ENCODE measurements at regions not wholly inside any gene's neighbourhood (a gene's known extent, or its start where the extent isn't known, plus 50 kb on each side); places are given as distances from the start of the nearest gene placed in this dataset.

GRCh38 chr20:63093966-63094766, 87.4 kb upstream of the BHLHE23 start:
- Histone ChIP-seq H3K4me2 (ENCODE audit: low read length) (no peak overlapping the region), H3K4me1 (ENCODE audit: control insufficient read depth, insufficient read depth, low read length) (no peaks in the 10 kb centered on the region), H3K4me3 (ENCODE audit: low read length) (no peak overlapping the region), H3K27me3 (ENCODE audit: control insufficient read depth, insufficient read depth, low read length) (peaks cover 44% of the 10 kb centered on the region), H3K36me3 (ENCODE audit: insufficient read depth, low read length) (no peaks in the 10 kb centered on the region), H3K9ac (ENCODE audit: low read depth, low read length) (no peak overlapping the region), H3K9me3 (replicated peaks; ENCODE audit: low read length) (no peaks in the 10 kb centered on the region)

- Histone ChIP-seq H3K4me2 (ENCODE audit: low read length) (no peak overlapping the region), H3K27me3 (ENCODE audit: control insufficient read depth, insufficient read depth, low read length) (peaks cover 42% of the 10 kb centered on the region), H3K9ac (ENCODE audit: low read depth, low read length) (no peak overlapping the region), H3K4me1 (ENCODE audit: control insufficient read depth, insufficient read depth, low read length) (no peaks in the 10 kb centered on the region), H3K9me3 (replicated peaks; ENCODE audit: low read length) (no peaks in the 10 kb centered on the region), H3K36me3 (ENCODE audit: insufficient read depth, low read length) (no peaks in the 10 kb centered on the region), H3K4me3 (ENCODE audit: low read length) (no peak overlapping the region)
Measured at GRCh38 chr20:63092660-63093215, 86.0 kb upstream of the BHLHE23 start.

GRCh38 chr20:63091901-63092659, 85.3 kb upstream of the BHLHE23 start:
- Histone ChIP-seq H3K27me3 (ENCODE audit: control insufficient read depth, insufficient read depth, low read length) (peaks cover 45% of the 10 kb centered on the region), H3K9me3 (replicated peaks; ENCODE audit: low read length) (no peaks in the 10 kb centered on the region), H3K4me2 (ENCODE audit: low read length) (no peak overlapping the region), H3K4me3 (ENCODE audit: low read length) (no peak overlapping the region), H3K4me1 (ENCODE audit: control insufficient read depth, insufficient read depth, low read length) (no peaks in the 10 kb centered on the region), H3K36me3 (ENCODE audit: insufficient read depth, low read length) (no peaks in the 10 kb centered on the region), H3K9ac (ENCODE audit: low read depth, low read length) (no peak overlapping the region)

- no peak overlapping the region for H3K4me3 ChIP-seq (ENCODE audit: low read length)
- H3K4me1 ChIP-seq (ENCODE audit: control insufficient read depth, insufficient read depth, low read length): no peaks in the 10 kb centered on the region
- no peaks in the 10 kb centered on the region for H3K36me3 ChIP-seq (ENCODE audit: insufficient read depth, low read length)
- no peak overlapping the region for H3K9ac ChIP-seq (ENCODE audit: low read depth, low read length)
- no peak overlapping the region for H3K4me2 ChIP-seq (ENCODE audit: low read length)
- no peaks in the 10 kb centered on the region for H3K9me3 ChIP-seq (replicated peaks; ENCODE audit: low read length)
- peaks cover 46% of the 10 kb centered on the region for H3K27me3 ChIP-seq (ENCODE audit: control insufficient read depth, insufficient read depth, low read length)
Measured at GRCh38 chr20:63090682-63091571, 84.2 kb upstream of the BHLHE23 start.

- Histone ChIP-seq H3K4me3 (ENCODE audit: low read length) (no peak overlapping the region), H3K9ac (ENCODE audit: low read depth, low read length) (no peak overlapping the region), H3K9me3 (replicated peaks; ENCODE audit: low read length) (no peaks in the 10 kb centered on the region), H3K27me3 (ENCODE audit: control insufficient read depth, insufficient read depth, low read length) (peaks cover 46% of the 10 kb centered on the region), H3K36me3 (ENCODE audit: insufficient read depth, low read length) (no peaks in the 10 kb centered on the region), H3K4me1 (ENCODE audit: control insufficient read depth, insufficient read depth, low read length) (no peaks in the 10 kb centered on the region), H3K4me2 (ENCODE audit: low read length) (no peak overlapping the region)
Measured at GRCh38 chr20:63090052-63090451, 83.3 kb upstream of the BHLHE23 start.

- no peaks in the 10 kb centered on the region for H3K4me1 ChIP-seq (ENCODE audit: control insufficient read depth, insufficient read depth, low read length)
- no peak overlapping the region for H3K4me2 ChIP-seq (ENCODE audit: low read length)
- peaks cover 46% of the 10 kb centered on the region for H3K27me3 ChIP-seq (ENCODE audit: control insufficient read depth, insufficient read depth, low read length)
- H3K36me3 ChIP-seq (ENCODE audit: insufficient read depth, low read length): no peaks in the 10 kb centered on the region
- no peak overlapping the region for H3K4me3 ChIP-seq (ENCODE audit: low read length)
- H3K9ac ChIP-seq (ENCODE audit: low read depth, low read length): no peak overlapping the region
- H3K9me3 ChIP-seq (replicated peaks; ENCODE audit: low read length): no peaks in the 10 kb centered on the region
Measured at GRCh38 chr20:63089051-63089907, 82.5 kb upstream of the BHLHE23 start.

GRCh38 chr20:63087872-63088680, 81.3 kb upstream of the BHLHE23 start:
- Histone ChIP-seq H3K4me2 (ENCODE audit: low read length) (no peak overlapping the region), H3K4me1 (ENCODE audit: control insufficient read depth, insufficient read depth, low read length) (no peaks in the 10 kb centered on the region), H3K4me3 (ENCODE audit: low read length) (no peak overlapping the region), H3K36me3 (ENCODE audit: insufficient read depth, low read length) (no peaks in the 10 kb centered on the region), H3K9ac (ENCODE audit: low read depth, low read length) (no peak overlapping the region), H3K27me3 (ENCODE audit: control insufficient read depth, insufficient read depth, low read length) (peaks cover 56% of the 10 kb centered on the region), H3K9me3 (replicated peaks; ENCODE audit: low read length) (no peaks in the 10 kb centered on the region)

GRCh38 chr20:63087236-63087871, 80.6 kb upstream of the BHLHE23 start:
- Histone ChIP-seq H3K27me3 (ENCODE audit: control insufficient read depth, insufficient read depth, low read length) (peaks cover 54% of the 10 kb centered on the region), H3K4me1 (ENCODE audit: control insufficient read depth, insufficient read depth, low read length) (no peaks in the 10 kb centered on the region), H3K36me3 (ENCODE audit: insufficient read depth, low read length) (no peaks in the 10 kb centered on the region), H3K4me3 (ENCODE audit: low read length) (no peak overlapping the region), H3K4me2 (ENCODE audit: low read length) (no peak overlapping the region), H3K9me3 (replicated peaks; ENCODE audit: low read length) (no peaks in the 10 kb centered on the region), H3K9ac (ENCODE audit: low read depth, low read length) (no peak overlapping the region)

- Histone ChIP-seq H3K36me3 (ENCODE audit: insufficient read depth, low read length) (no peaks in the 10 kb centered on the region), H3K4me3 (ENCODE audit: low read length) (no peak overlapping the region), H3K27me3 (ENCODE audit: control insufficient read depth, insufficient read depth, low read length) (peaks cover 53% of the 10 kb centered on the region), H3K4me1 (ENCODE audit: control insufficient read depth, insufficient read depth, low read length) (no peaks in the 10 kb centered on the region), H3K4me2 (ENCODE audit: low read length) (no peak overlapping the region), H3K9ac (ENCODE audit: low read depth, low read length) (no peak overlapping the region), H3K9me3 (replicated peaks; ENCODE audit: low read length) (no peaks in the 10 kb centered on the region)
Measured at GRCh38 chr20:63086421-63087235, 79.9 kb upstream of the BHLHE23 start.

Measured in skeletal muscle satellite cell (primary cell).